Fibroblast of villous mesenchyme (primary cell): ENCODE measurements at regions not wholly inside any gene's neighbourhood (a gene's known extent, or its start where the extent isn't known, plus 50 kb on each side); places are given as distances from the start of the nearest gene placed in this dataset.
"Not testable (repeated sequence)": the region's sequence is repeated elsewhere in the genome, so short reads cannot be mapped to it uniquely, and the experiment has no call there.

Source experiments
- DNase-seq: peaks from one replicate; pipeline ENCODE4 v3.0.0-alpha.2; 2010; ENCODE audit warnings: low read depth
- H3K4me3 ChIP-seq: 2 replicates; pipeline ENCODE4 v1.5.1; 2011; ENCODE audit warnings: low read depth, mild to moderate bottlenecking, low read length
- CTCF ChIP-seq: IDR thresholded peaks from 2 replicates; pipeline ENCODE4 v1.5.1; 2012; ENCODE audit warnings: low read depth, mild to moderate bottlenecking, low read length; ENCODE audit not compliant: insufficient read depth

- not testable (repeated sequence) for DNase-seq
Measured at GRCh38 chr12:116327992-116328391, 50.5 kb upstream of the MED13L start.

GRCh38 chr12:116331876-116332275, 54.4 kb upstream of the MED13L start:
- DNase-seq = no peak
- TF ChIP-seq CTCF = no peak
- no peak overlapping the region for H3K4me3 ChIP-seq

More at GRCh38 chr12:116327992-116328391, 50.5 kb upstream of the MED13L start:
- not testable (repeated sequence) for H3K4me3 ChIP-seq

- no peak for TF ChIP-seq CTCF
- H3K4me3 ChIP-seq = no peak overlapping the region
- no peak for DNase-seq
Measured at GRCh38 chr12:116332705-116333380, 55.4 kb upstream of the MED13L start.

- TF ChIP-seq CTCF = no peak
- no peak overlapping the region for H3K4me3 ChIP-seq
- no peak for DNase-seq
Measured at GRCh38 chr12:116333402-116333801, 55.9 kb upstream of the MED13L start.

- TF ChIP-seq CTCF = no peak
- no peak overlapping the region for H3K4me3 ChIP-seq
- DNase-seq = peak; percentile 81
Measured at GRCh38 chr12:116336542-116337065, 59.1 kb upstream of the MED13L start.

- no peak for TF ChIP-seq CTCF
- H3K4me3 ChIP-seq = no peak overlapping the region
- DNase-seq = no peak
Measured at GRCh38 chr12:116337312-116337711, 59.8 kb upstream of the MED13L start.

GRCh38 chr12:116338064-116338846, 60.8 kb upstream of the MED13L start:
- TF ChIP-seq CTCF = no peak

More at GRCh38 chr12:116338064-116338846, 60.8 kb upstream of the MED13L start:
- no peak overlapping the region for H3K4me3 ChIP-seq
- DNase-seq = no peak
